ENCODE measurements at regions not wholly inside any gene's neighbourhood (a gene's known extent, or its start where the extent isn't known, plus 50 kb on each side); places are given as distances from the start of the nearest gene placed in this dataset.

GRCh38 chr10:117425974-117426566, 50.8 kb upstream of the PDZD8 start:
- no peak for DNase-seq (ENCODE audit: low read depth)

- DNase-seq (ENCODE audit: low read depth), result no peak
Observed at GRCh38 chr10:117424883-117425649, 49.8 kb upstream of the PDZD8 start.
